ENCODE measurements at regions not wholly inside any gene's neighbourhood (a gene's known extent, or its start where the extent isn't known, plus 50 kb on each side); places are given as distances from the start of the nearest gene placed in this dataset.

GRCh38 chr2:194151231-194151630 lies 1505.8 kb upstream of the SLC39A10 start:
- no peaks in the 10 kb centered on the region for H3K36me3 ChIP-seq (ENCODE audit: control insufficient read depth in 1 of 2, insufficient read depth in 2 of 2, low read length in 2 of 2)
- H3K79me2 ChIP-seq (ENCODE audit: insufficient read depth, low read length), result no peaks in the 10 kb centered on the region
- no peaks in the 10 kb centered on the region for H4K20me1 ChIP-seq (ENCODE audit: insufficient read depth)
- no peaks in the 10 kb centered on the region for H3K9me3 ChIP-seq (ENCODE audit: control insufficient read depth in 1 of 2, insufficient read depth in 1 of 2, low read depth in 1 of 2, low read length in 2 of 2)
- BruUV-seq (replicated peaks), result no TSS peak
- ChIA-PET CTCF (no interaction called here), POLR2A (no interaction called here), RAD21 (ENCODE audit: low non-redundant PET in 1 of 2, low total read pairs in 2 of 2, uncharacterized antibody in 2 of 2, unreplicated experiment in 2 of 2) (no interaction called here)
- no peaks in the 10 kb centered on the region for H3K9me2 ChIP-seq (ENCODE audit: insufficient read depth)
- no peak overlapping the region for H3K27ac ChIP-seq (ENCODE audit: low read depth, low read length)
- intact Hi-C loops (cut with micrococcal nuclease), result no loop called here
- H3K4me1 ChIP-seq (ENCODE audit: control insufficient read depth in 1 of 2, insufficient read depth in 2 of 2, low read length in 2 of 2), result peaks cover 0 to 3% of the 10 kb centered on the region in 2 experiments; a peak in 1 of 4 replicates
- H3K9ac ChIP-seq (ENCODE audit: low read length), result no peak overlapping the region
- no peak for ATAC-seq
- DNase-seq (ENCODE audit: low read depth, low spot score), result no peak
- TF ChIP-seq EGR1 (IDR thresholded peaks at IDR 0.05; ENCODE audit: low read depth), result no peak
- no peaks in the 10 kb centered on the region for H3K27me3 ChIP-seq (ENCODE audit: insufficient read depth, low read length)
- no peak overlapping the region for H3K4me3 ChIP-seq (replicated peaks in 1 of 2; ENCODE audit: low read depth in 1 of 2, low read length in 2 of 2)
- H3K4me2 ChIP-seq (ENCODE audit: low read length), result no peak overlapping the region
- H2AFZ ChIP-seq (ENCODE audit: low read depth, low read length, poor library complexity, severe bottlenecking), result no peak overlapping the region

- no peaks in the 10 kb centered on the region for H3K9me3 ChIP-seq (ENCODE audit: control insufficient read depth in 1 of 2, insufficient read depth in 1 of 2, low read depth in 1 of 2, low read length in 2 of 2)
- H3K4me1 ChIP-seq (ENCODE audit: control insufficient read depth in 1 of 2, insufficient read depth in 2 of 2, low read length in 2 of 2), result no peaks in the 10 kb centered on the region
- H3K27me3 ChIP-seq (ENCODE audit: insufficient read depth, low read length), result no peaks in the 10 kb centered on the region
- no peaks in the 10 kb centered on the region for H4K20me1 ChIP-seq (ENCODE audit: insufficient read depth)
- no peak overlapping the region for H3K9ac ChIP-seq (ENCODE audit: low read length)
- DNase-seq (ENCODE audit: low read depth, low spot score) (no peak), ATAC-seq (no peak)
- H2AFZ ChIP-seq (ENCODE audit: low read depth, low read length, poor library complexity, severe bottlenecking), result no peak overlapping the region
- intact Hi-C loops (cut with micrococcal nuclease), result no loop called here
- H3K9me2 ChIP-seq (ENCODE audit: insufficient read depth), result no peaks in the 10 kb centered on the region
- ChIA-PET RAD21 (ENCODE audit: low non-redundant PET in 1 of 2, low total read pairs in 2 of 2, uncharacterized antibody in 2 of 2, unreplicated experiment in 2 of 2) (no interaction called here), POLR2A (no interaction called here), CTCF (no interaction called here)
- H3K27ac ChIP-seq (ENCODE audit: low read depth, low read length), result no peak overlapping the region
- no peaks in the 10 kb centered on the region for H3K36me3 ChIP-seq (ENCODE audit: control insufficient read depth in 1 of 2, insufficient read depth in 2 of 2, low read length in 2 of 2)
- no TSS peak for BruUV-seq (replicated peaks)
- no peaks in the 10 kb centered on the region for H3K79me2 ChIP-seq (ENCODE audit: insufficient read depth, low read length)
- H3K4me2 ChIP-seq (ENCODE audit: low read length), result no peak overlapping the region
- no peak overlapping the region for H3K4me3 ChIP-seq (replicated peaks in 1 of 2; ENCODE audit: low read depth in 1 of 2, low read length in 2 of 2)
- TF ChIP-seq, protein P1, sequence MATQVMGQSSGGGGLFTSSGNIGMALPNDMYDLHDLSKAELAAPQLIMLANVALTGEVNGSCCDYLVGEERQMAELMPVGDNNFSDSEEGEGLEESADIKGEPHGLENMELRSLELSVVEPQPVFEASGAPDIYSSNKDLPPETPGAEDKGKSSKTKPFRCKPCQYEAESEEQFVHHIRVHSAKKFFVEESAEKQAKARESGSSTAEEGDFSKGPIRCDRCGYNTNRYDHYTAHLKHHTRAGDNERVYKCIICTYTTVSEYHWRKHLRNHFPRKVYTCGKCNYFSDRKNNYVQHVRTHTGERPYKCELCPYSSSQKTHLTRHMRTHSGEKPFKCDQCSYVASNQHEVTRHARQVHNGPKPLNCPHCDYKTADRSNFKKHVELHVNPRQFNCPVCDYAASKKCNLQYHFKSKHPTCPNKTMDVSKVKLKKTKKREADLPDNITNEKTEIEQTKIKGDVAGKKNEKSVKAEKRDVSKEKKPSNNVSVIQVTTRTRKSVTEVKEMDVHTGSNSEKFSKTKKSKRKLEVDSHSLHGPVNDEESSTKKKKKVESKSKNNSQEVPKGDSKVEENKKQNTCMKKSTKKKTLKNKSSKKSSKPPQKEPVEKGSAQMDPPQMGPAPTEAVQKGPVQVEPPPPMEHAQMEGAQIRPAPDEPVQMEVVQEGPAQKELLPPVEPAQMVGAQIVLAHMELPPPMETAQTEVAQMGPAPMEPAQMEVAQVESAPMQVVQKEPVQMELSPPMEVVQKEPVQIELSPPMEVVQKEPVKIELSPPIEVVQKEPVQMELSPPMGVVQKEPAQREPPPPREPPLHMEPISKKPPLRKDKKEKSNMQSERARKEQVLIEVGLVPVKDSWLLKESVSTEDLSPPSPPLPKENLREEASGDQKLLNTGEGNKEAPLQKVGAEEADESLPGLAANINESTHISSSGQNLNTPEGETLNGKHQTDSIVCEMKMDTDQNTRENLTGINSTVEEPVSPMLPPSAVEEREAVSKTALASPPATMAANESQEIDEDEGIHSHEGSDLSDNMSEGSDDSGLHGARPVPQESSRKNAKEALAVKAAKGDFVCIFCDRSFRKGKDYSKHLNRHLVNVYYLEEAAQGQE (IDR thresholded peaks at IDR 0.05; ENCODE audit: low read depth), result no peak
- TF ChIP-seq EZH2 (IDR thresholded peaks at IDR 0.05) (no peak), CBX3 (IDR thresholded peaks at IDR 0.05; ENCODE audit: low read depth) (no peak), SIN3A (IDR thresholded peaks at IDR 0.05; ENCODE audit: low read depth) (no peak), SRF (IDR thresholded peaks at IDR 0.05; ENCODE audit: low read depth) (no peak), EZH2phosphoT487 (IDR thresholded peaks at IDR 0.05; ENCODE audit: borderline replicate concordance) (no peak), POLR2A (IDR thresholded peaks at IDR 0.05; ENCODE audit: borderline replicate concordance, extremely low read depth, insufficient read depth, insufficient read length) (no peak), CTCF (IDR thresholded peaks at IDR 0.05 in 2 of 3, conservative IDR thresholded peaks at IDR 0.05 in 1 of 3; ENCODE audit: borderline replicate concordance in 1 of 3, insufficient read depth in 1 of 3, low read depth in 2 of 3, low read length in 2 of 3) (no peak), MAX (IDR thresholded peaks at IDR 0.05) (no peak), JUND (IDR thresholded peaks at IDR 0.05) (no peak), POLR2AphosphoS5 (IDR thresholded peaks at IDR 0.05; ENCODE audit: low read depth, low read length) (no peak), EGR1 (IDR thresholded peaks at IDR 0.05; ENCODE audit: low read depth) (no peak), ZNF274 (IDR thresholded peaks at IDR 0.05; ENCODE audit: low read depth, low read length) (no peak)
- TF ChIP-seq, protein P2, sequence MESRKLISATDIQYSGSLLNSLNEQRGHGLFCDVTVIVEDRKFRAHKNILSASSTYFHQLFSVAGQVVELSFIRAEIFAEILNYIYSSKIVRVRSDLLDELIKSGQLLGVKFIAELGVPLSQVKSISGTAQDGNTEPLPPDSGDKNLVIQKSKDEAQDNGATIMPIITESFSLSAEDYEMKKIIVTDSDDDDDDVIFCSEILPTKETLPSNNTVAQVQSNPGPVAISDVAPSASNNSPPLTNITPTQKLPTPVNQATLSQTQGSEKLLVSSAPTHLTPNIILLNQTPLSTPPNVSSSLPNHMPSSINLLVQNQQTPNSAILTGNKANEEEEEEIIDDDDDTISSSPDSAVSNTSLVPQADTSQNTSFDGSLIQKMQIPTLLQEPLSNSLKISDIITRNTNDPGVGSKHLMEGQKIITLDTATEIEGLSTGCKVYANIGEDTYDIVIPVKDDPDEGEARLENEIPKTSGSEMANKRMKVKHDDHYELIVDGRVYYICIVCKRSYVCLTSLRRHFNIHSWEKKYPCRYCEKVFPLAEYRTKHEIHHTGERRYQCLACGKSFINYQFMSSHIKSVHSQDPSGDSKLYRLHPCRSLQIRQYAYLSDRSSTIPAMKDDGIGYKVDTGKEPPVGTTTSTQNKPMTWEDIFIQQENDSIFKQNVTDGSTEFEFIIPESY (IDR thresholded peaks at IDR 0.05; ENCODE audit: extremely low read depth, insufficient replicate concordance, low read length), result no peak
These were observed 1521.6 kb upstream of the SLC39A10 start for GRCh38 chr2:194135463-194135862.

Measured in HCT116 (cell line).